T-cell (primary cell): ENCODE measurements at regions not wholly inside any gene's neighbourhood (a gene's known extent, or its start where the extent isn't known, plus 50 kb on each side); places are given as distances from the start of the nearest gene placed in this dataset.
A peak's percentile ranks its signal among the peaks of the same experiment; 100 is the strongest.
"Not testable (repeated sequence)": the region's sequence is repeated elsewhere in the genome, so short reads cannot be mapped to it uniquely, and the experiment has no call there.

Experiments used
- ATAC-seq, 4 experiments: fragments of 200-7000 bp in 3 of 4; fragments of 150-1000 bp in 1 of 4; cut with Tn5 transposase; replicated peaks in 1 of 4; 1 replicate in 3 of 4; 2 replicates in 1 of 4; pipeline ENCODE4 v1.10.0; 2021; ENCODE audit warnings: moderate library complexity in 3 of 4, mild to moderate bottlenecking in 2 of 4, moderate number of reproducible peaks in 1 of 4
- CTCF ChIA-PET, 2 donors: fragments of 300-600 bp; sonication (Branson Sonifier 250); formaldehyde crosslinking; loops; one replicate each; lab custom pipeline; 2022; ENCODE audit warnings: antibody characterized with exemption in 2 of 2; lab: Charles Lee
- POLR2A ChIA-PET, 2 donors: fragments of 300-600 bp; sonication (Branson Sonifier 250); formaldehyde crosslinking; loops; one replicate each; lab custom pipeline; 2022; ENCODE audit warnings: antibody characterized with exemption in 2 of 2; lab: Charles Lee
- DNase-seq, 35 experiments: peaks; one replicate each; pipeline versions ENCODE4 v3.0.0 to v3.0.0-alpha.2; 2013 to 2023
- H3K27ac ChIP-seq: one replicate; pipeline ENCODE4 v1.5.1; 2013; ENCODE audit warnings: low read length
- H3K27me3 ChIP-seq, 2 experiments: replicated peaks in 1 of 2; 1 replicate in 1 of 2; 2 replicates in 1 of 2; pipeline versions ENCODE4 v1.6.1 to v1.7.0; 2013; ENCODE audit warnings: low read length in 1 of 2, mixed read lengths in 1 of 2; ENCODE audit not compliant: control insufficient read depth in 2 of 2, insufficient read depth in 2 of 2; ENCODE audit errors: extremely low read depth in 1 of 2
- H3K36me3 ChIP-seq, 2 donors: 1 replicate in 1 of 2; 2 replicates in 1 of 2; pipeline versions ENCODE4 v1.6.1 to v1.7.0; 2013; ENCODE audit warnings: low read length in 1 of 2; ENCODE audit not compliant: control insufficient read depth in 2 of 2, insufficient read depth in 1 of 2; ENCODE audit errors: extremely low read depth in 1 of 2
- H3K4me1 ChIP-seq, 2 experiments: 1 replicate in 1 of 2; 2 replicates in 1 of 2; pipeline versions ENCODE4 v1.6.1 to v1.7.0; 2013; ENCODE audit warnings: low read length in 2 of 2, mixed read lengths in 1 of 2; ENCODE audit not compliant: insufficient read depth in 2 of 2, control insufficient read depth in 1 of 2; ENCODE audit errors: extremely low read depth in 1 of 2
- H3K4me3 ChIP-seq, 2 donors: 1 replicate in 1 of 2; 2 replicates in 1 of 2; pipeline versions ENCODE4 v1.5.1 to v1.7.0; 2013; ENCODE audit warnings: mild to moderate bottlenecking in 2 of 2, low read length in 1 of 2, moderate library complexity in 1 of 2; ENCODE audit not compliant: control insufficient read depth in 1 of 2; ENCODE audit errors: extremely low read depth in 1 of 2
- H3K9me3 ChIP-seq: 2 replicates; pipeline ENCODE4 v1.7.0; 2013
- H3K27ac Mint-ChIP-seq, 2 donors: one replicate each; pipeline ENCODE4 v1.8.0; 2020 to 2021; ENCODE audit warnings: mild to moderate bottlenecking in 2 of 2, mixed read lengths in 2 of 2
- H3K27me3 Mint-ChIP-seq, 2 donors: one replicate each; pipeline ENCODE4 v1.8.0; 2021 to 2022; ENCODE audit warnings: mixed read lengths in 2 of 2
- H3K36me3 Mint-ChIP-seq: one replicate; pipeline ENCODE4 v1.8.0; 2021; ENCODE audit warnings: mixed read lengths
- H3K4me1 Mint-ChIP-seq, 3 donors: one replicate each; pipeline ENCODE4 v1.8.0; 2020 to 2022; ENCODE audit warnings: mixed read lengths in 3 of 3, mild to moderate bottlenecking in 1 of 3
- H3K4me3 Mint-ChIP-seq, 3 donors: one replicate each; pipeline ENCODE4 v1.8.0; 2020 to 2022; ENCODE audit warnings: mild to moderate bottlenecking in 3 of 3, mixed read lengths in 3 of 3, moderate library complexity in 3 of 3
- H3K9me3 Mint-ChIP-seq, 3 donors: one replicate each; pipeline ENCODE4 v1.8.0; 2020 to 2022; ENCODE audit warnings: mixed read lengths in 3 of 3
- WGBS: methylation state at CpG from one replicate; pipeline ENCODE4 v1.1.5; 2013; ENCODE audit warnings: missing lambda C conversion rate; ENCODE audit not compliant: insufficient coverage; 5-methylcytosine and 5-hydroxymethylcytosine counted together

DNA sequence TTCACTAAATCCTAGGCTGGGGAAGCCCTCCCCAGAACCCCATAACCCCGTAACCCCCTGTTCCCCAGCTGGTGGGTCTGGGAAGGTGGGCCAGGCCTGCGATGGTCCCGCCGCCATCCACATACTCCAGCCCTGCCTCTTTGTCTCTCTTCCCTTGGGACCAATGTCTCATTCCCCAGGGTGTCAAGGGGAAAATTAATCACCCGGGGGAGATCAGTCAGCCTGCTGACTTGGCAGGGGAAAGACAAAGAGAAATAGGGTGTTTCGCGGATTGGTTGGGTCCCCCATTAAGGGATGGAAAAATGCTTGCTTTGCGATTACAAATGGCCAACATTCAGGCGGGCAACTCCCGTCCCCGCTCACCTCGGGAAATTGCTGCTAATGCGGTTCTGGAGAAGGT is 60.6 kb upstream of the LHX5 start:
- Mint-ChIP-seq H3K4me3 (no peak overlapping the region), H3K27ac (no peak overlapping the region), H3K27me3 (peaks cover 24 to 29% of the 10 kb centered on the region in 2 donors), H3K9me3 (peaks cover 2 to 5% (median 4%) of the 10 kb centered on the region in 3 donors), H3K4me1 (no peaks in the 10 kb centered on the region), H3K36me3 (no peaks in the 10 kb centered on the region)
- ATAC-seq (no peak), DNase-seq (no peak)
- H3K4me3 ChIP-seq, result no peak overlapping the region
- H3K4me1 ChIP-seq, result no peaks in the 10 kb centered on the region
- no peak overlapping the region for H3K27ac ChIP-seq
- 80% methylated on average over 8 of the region's 13 CpGs for WGBS
- ChIA-PET POLR2A (no interaction called here), CTCF (no interaction called here)
- H3K27me3 ChIP-seq, result peaks cover 0 to 25% of the 10 kb centered on the region in 2 experiments
- no peaks in the 10 kb centered on the region for H3K36me3 ChIP-seq
- no peaks in the 10 kb centered on the region for H3K9me3 ChIP-seq

DNA sequence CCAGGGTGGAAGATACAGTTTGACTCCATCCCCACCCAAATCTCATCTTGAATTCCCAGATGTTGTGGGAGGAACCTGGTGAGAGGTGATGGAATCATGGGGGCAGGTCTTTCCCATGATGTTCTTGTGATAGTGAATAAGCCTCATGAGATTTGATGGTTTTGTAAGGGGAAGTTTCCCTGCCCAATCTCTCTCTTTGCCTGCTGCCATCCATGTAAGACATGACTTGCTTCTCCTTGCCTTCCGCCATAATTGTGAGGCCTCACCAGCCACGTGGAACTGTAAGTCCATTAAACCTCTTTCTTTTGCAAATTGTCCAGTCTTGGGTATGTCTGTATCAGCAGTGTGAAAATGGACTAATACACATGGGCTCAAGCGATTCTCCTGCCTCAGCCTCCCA is 59.4 kb upstream of the LHX5 start:
- POLR2A ChIA-PET, ATAC-seq, H3K9me3 Mint-ChIP-seq, H3K4me1 ChIP-seq, H3K36me3 ChIP-seq, H3K27ac Mint-ChIP-seq, H3K27ac ChIP-seq, H3K4me1 Mint-ChIP-seq, DNase-seq, H3K4me3 Mint-ChIP-seq, CTCF ChIA-PET, H3K36me3 Mint-ChIP-seq, H3K9me3 ChIP-seq, H3K4me3 ChIP-seq: not testable (repeated sequence)
- WGBS, result no CpG with 5 or more reads among the region's 3 CpGs
- H3K27me3 Mint-ChIP-seq, result peaks cover 27 to 40% of the 10 kb centered on the region in 2 donors
- peaks cover 0 to 23% of the 10 kb centered on the region in 2 experiments for H3K27me3 ChIP-seq

GRCh38 chr12:113528606-113529293 is 57.1 kb upstream of the LHX5 start:
- Histone ChIP-seq H3K36me3 (no peaks in the 10 kb centered on the region), H3K9me3 (no peaks in the 10 kb centered on the region), H3K4me3 (no peak overlapping the region), H3K27me3 (peaks cover 2 to 35% of the 10 kb centered on the region in 2 experiments), H3K27ac (no peak overlapping the region), H3K4me1 (no peaks in the 10 kb centered on the region)
- H3K9me3 Mint-ChIP-seq, result no peaks in the 10 kb centered on the region
- no peaks in the 10 kb centered on the region for H3K4me1 Mint-ChIP-seq
- H3K4me3 Mint-ChIP-seq, result no peak overlapping the region
- ATAC-seq (no peak), DNase-seq (no peak)
- H3K27me3 Mint-ChIP-seq, result peaks cover 28 to 43% of the 10 kb centered on the region in 2 donors
- ChIA-PET POLR2A (interaction anchor here in 1 of 2 donors (0.6 kb wide), 1 partner anchor 84 kb away, joined by 3 read pairs; no protein-coding TSS in a partner anchor), CTCF (no interaction called here)
- no peaks in the 10 kb centered on the region for H3K36me3 Mint-ChIP-seq
- WGBS, result 38% methylated on average over 12 of the region's 14 CpGs
- H3K27ac Mint-ChIP-seq, result no peak overlapping the region

DNA sequence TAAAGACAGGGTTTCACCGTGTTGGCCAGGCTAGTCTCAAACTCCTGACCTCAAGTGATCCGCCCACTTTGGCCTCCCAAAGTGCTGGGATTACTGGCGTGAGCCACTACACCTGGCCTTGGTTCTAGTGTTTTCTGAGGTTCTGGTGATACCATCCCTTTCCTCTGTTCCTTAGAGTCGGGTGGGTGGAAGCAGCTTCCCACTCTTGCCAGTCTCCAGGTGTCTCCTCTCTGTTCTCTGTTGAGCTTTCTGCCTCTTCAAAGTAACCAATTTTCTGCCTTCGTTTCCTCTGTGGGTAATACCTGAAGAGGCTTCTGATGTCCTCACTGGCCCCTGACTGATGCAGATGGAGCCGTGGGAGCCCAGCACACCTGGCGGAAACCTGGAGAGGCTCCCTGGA is 53.4 kb upstream of the LHX5 start:
- no peaks in the 10 kb centered on the region for H3K36me3 Mint-ChIP-seq
- CTCF ChIA-PET, result no interaction called here
- WGBS, result 64% methylated on average over 4 of the region's 7 CpGs

GRCh38 chr12:113524495-113524894 is 52.8 kb upstream of the LHX5 start:
- DNase-seq (no peak), ATAC-seq (no peak)
- Mint-ChIP-seq H3K9me3 (no peaks in the 10 kb centered on the region), H3K4me3 (no peak overlapping the region), H3K27me3 (peaks cover 60 to 71% of the 10 kb centered on the region in 2 donors), H3K36me3 (no peaks in the 10 kb centered on the region), H3K4me1 (peaks cover 0 to 3% (median 0%) of the 10 kb centered on the region in 3 donors), H3K27ac (no peak overlapping the region)
- no peak overlapping the region for H3K4me3 ChIP-seq
- ChIA-PET CTCF (no interaction called here), POLR2A (no interaction called here)
- no peaks in the 10 kb centered on the region for H3K36me3 ChIP-seq
- no peaks in the 10 kb centered on the region for H3K4me1 ChIP-seq
- no peaks in the 10 kb centered on the region for H3K9me3 ChIP-seq
- H3K27ac ChIP-seq, result no peak overlapping the region
- H3K27me3 ChIP-seq, result peaks cover 2 to 57% of the 10 kb centered on the region in 2 experiments
- WGBS, result no CpG with 5 or more reads among the region's 5 CpGs

More for the DNA sequence above, 53.4 kb upstream of the LHX5 start:
- H3K9me3 ChIP-seq, result no peaks in the 10 kb centered on the region
- no peak overlapping the region for H3K27ac Mint-ChIP-seq
- no peak overlapping the region for H3K27ac ChIP-seq
- no peaks in the 10 kb centered on the region for H3K36me3 ChIP-seq
- POLR2A ChIA-PET, result no interaction called here
- H3K4me1 ChIP-seq, result no peaks in the 10 kb centered on the region
- ATAC-seq, result no peak
- peaks cover 57 to 67% of the 10 kb centered on the region in 2 donors for H3K27me3 Mint-ChIP-seq
- H3K27me3 ChIP-seq, result peaks cover 2 to 52% of the 10 kb centered on the region in 2 experiments
- H3K4me3 ChIP-seq, result no peak overlapping the region
- H3K4me1 Mint-ChIP-seq, result peaks cover 0 to 3% (median 0%) of the 10 kb centered on the region in 3 donors
- no peaks in the 10 kb centered on the region for H3K9me3 Mint-ChIP-seq
- DNase-seq, result no peak
- H3K4me3 Mint-ChIP-seq, result no peak overlapping the region

GRCh38 chr12:113521708-113522107 is 50.0 kb upstream of the LHX5 start:
- Mint-ChIP-seq H3K9me3 (no peaks in the 10 kb centered on the region), H3K27me3 (peaks cover 72 to 73% of the 10 kb centered on the region in 2 donors), H3K27ac (peak overlapping the region in 1 of 2 donors; percentile 58), H3K36me3 (no peaks in the 10 kb centered on the region), H3K4me1 (peaks cover 0 to 3% (median 0%) of the 10 kb centered on the region in 3 donors), H3K4me3 (no peak overlapping the region)
- no peaks in the 10 kb centered on the region for H3K4me1 ChIP-seq
- H3K27me3 ChIP-seq, result peaks cover 10 to 56% of the 10 kb centered on the region in 2 experiments
- H3K36me3 ChIP-seq, result no peaks in the 10 kb centered on the region
- ChIA-PET CTCF (no interaction called here), POLR2A (no interaction called here)
- no peak overlapping the region for H3K4me3 ChIP-seq
- 69% methylated on average over 5 of the region's 8 CpGs for WGBS
- no peak for DNase-seq
- no peak overlapping the region for H3K27ac ChIP-seq
- ATAC-seq, result no peak
- no peaks in the 10 kb centered on the region for H3K9me3 ChIP-seq
